GM19043 (cell line): ENCODE measurements at regions not wholly inside any gene's neighbourhood (a gene's known extent, or its start where the extent isn't known, plus 50 kb on each side); places are given as distances from the start of the nearest gene placed in this dataset.

Experiments used
- ATAC-seq: cut with Tn5 transposase; IDR thresholded peaks from one replicate; pipeline ENCODE4 v1.9.1; 2021; ENCODE audit warnings: low read depth; ENCODE audit not compliant: unreplicated experiment

DNA sequence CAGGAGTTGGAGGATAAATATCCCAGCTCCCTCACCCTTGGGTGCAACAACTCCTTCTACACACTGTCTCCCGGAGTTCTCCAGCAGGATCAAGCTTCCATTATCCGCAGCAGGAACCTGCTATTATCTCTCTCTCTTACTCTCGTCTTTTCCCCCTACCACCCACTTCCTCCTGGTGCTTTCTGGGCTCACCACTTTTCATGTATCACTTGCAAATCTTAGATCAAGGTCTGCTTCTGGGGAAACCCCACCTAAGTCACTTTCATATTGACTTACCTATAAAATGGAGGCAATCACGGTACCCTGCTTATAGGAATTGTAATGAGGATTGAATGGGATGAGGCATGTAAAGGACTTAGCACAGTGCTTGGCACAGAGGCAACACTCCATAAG lies 589.5 kb downstream of the BCOR start:
- no peak for ATAC-seq

DNA sequence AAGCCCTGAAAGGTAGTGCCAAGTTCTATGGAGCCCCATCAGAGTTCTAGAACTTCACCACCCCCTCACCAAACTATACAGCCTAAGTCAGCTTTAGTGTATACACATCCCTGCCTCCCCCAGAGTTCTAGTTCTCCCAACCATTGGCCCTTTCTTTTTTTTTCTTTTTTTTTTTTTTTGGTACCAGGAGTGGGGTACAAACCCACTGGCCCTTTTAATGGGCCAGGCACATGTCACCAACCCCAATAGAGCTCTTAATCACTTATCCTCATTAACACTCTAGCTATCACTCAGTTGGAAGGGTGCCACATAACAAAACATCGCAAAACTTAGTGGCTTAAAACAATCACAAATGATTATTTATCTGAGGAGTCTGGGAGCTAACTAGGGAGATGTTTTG lies 588.6 kb downstream of the BCOR start:
- no peak for ATAC-seq

DNA sequence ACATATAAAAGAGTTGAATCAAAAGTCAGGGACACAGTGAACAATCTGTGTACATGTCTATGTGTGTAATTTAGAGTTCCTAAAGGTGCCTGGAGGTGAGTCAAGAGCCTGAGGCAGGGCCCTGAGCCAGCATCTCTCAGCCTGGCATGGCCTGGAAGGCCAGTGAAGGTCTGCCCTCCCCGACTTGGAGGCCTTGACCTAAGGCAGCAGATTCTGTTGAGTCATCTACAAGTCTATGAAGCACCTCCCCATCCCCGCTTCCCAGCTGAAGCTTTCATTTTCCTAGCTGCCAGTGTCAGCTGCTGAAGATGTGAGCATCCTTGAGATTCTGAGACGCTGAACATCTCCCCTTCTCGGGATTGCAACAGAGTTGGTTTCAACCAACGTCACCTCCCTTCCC lies 583.9 kb downstream of the BCOR start:
- no peak for ATAC-seq

DNA sequence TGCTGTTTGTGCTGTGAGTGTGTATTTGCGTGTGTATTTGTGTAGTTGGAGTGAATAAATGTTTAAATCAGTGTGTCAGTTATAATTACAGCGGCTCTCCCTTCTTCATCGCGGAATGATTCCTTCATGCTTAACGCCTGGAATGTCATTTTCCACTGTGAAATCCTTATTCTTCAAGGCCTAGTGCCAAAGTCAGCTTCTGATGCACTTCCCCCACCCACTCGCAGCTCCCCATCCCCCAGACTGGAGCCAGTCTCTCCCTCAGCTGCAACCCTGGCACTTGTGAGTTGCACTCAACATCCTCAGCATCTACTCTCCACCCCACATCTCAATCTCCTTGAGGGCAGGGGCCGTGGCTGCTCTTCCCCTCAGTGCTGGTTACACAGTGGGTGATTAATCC lies 583.0 kb downstream of the BCOR start:
- no peak for ATAC-seq

DNA sequence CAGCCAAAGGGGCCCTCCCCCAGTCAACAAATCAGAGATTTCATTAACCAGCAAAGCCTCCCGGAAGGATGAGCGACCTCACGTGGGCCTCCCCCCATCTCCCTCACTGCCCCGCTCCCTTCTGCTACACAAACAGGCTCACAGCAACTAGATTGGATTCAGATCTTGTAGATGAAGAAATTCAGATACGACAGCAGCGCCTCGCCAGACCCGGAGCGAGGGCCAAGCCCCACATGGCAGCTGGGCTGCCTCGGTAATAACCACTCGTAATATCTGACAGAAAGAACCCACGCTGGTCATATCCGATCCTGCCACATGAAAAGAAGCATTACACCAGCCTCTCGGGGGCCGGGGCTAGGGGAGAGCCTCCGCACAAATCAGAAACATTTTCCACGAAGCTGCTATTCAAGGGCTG lies 581.3 kb downstream of the BCOR start:
- ATAC-seq: no peak

DNA sequence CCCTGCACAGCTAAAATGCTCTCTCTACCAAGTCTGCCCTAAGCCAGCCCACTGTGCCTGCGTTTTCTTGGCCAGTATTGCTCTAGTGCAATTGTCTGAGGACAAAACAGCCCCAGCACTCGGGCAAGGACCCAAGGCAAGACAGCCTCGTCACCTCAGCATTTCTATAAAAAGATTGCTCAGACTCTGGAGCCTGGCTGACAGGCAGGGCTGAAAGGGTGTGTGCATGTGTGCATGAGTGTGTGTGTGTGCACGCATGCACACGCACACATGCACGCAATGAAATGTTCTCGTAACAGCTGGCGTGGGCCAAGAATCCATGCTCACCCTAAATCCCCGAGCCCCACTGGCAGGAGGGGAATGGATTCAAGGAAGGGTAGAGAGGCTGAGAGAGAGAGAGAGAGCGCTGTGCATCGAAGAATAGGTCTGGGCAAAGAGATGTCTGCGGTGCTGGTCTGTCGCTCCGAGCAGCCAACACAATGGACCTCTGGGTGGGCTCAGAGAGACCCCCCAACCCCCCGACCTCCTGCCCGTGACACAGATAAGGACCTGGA lies 579.2 kb downstream of the BCOR start:
- ATAC-seq: no peak

DNA sequence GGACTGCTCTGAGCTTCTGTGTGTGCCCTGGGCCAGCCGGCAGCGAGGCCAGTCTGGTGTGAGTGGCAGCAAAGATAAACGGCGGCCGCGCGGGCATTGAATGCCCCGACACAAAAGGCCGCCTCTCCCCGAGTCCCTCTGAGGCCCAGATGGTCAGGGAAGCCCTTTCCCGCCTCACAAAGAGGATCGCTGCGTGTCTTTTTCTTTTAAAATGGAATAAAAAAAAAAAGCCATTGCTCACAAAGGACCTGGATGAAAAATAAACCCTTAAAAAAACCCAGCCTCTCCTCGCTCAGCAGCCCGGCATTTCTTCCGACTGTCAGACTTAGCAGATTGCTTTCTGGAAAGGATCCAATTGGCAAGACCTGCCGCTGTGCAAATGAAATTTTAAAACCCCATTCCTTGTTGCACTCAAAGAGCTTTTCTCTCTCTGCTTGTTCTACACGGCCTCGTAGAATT lies 578.7 kb downstream of the BCOR start:
- ATAC-seq: no peak

DNA sequence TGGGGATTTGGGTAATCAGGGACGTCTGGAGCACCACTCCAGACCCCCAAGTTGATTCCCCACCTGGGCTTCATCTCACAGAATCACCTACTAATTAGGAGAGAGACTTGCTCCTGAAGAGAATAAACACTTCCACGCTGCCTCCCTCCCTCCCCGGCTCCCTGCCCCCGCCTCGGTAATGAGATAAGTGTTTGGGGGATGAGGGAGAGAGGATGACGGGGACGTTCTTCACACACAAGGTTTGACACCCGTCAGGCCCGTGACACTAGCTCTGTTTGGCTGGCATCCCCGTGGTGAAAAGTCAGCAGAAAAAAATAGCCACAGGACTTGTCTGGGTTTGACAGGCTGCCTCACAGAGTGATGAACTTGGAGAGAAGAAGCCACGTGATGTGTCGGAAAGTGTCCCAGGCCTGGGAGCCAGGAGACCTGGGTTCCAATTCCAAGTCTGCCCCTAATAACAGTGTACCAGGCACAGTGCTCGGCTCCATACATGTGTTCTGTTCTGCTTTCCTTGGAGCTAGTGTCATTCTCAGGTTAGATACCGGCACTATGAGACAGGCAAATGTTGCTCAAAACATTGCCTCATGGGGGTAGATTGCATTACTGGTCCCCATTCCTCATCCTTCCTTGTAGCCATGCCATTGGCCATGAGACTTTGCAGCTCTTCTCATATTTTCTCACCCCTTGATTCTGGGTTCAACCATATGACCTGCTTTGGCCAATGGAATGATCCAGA lies 578.0 kb downstream of the BCOR start:
- no peak for ATAC-seq

DNA sequence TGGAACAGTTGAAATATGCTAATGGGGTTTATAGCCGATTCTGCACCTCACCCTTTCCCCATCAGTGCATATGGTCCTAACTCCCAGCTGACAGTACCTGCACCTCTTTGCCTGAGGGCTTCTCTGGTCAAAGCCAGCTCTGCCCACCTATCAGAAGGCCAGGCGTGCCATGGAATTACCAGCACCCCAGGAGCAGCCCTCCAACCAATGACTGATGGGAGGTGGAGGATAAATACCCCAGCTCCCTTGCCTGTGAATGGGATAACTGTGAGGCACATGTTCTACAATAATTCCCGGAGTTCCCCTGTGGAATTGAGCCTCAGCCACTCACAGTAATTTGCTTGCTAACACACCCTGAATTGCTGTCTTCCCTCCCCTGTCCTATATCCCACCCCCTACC lies 572.0 kb downstream of the BCOR start:
- no peak for ATAC-seq

DNA sequence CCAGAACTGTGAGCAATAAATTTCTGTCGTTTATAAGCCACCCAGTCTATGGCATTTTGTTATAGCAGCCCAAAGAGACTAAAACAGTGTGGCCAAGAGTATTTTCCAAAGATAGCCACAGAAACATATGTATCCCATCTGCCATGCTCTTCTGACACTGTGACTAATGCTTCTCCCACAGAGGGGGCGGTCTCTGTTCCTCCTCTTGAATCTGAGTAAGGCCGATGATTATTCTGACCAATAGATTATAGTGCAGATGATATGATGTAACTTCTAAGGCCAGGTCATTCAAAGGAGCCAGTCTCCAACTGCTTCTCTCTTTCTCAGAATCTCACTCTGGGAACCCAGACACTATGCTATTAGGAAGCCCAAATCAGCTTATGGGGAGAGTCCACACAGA lies 570.7 kb downstream of the BCOR start:
- ATAC-seq: no peak

DNA sequence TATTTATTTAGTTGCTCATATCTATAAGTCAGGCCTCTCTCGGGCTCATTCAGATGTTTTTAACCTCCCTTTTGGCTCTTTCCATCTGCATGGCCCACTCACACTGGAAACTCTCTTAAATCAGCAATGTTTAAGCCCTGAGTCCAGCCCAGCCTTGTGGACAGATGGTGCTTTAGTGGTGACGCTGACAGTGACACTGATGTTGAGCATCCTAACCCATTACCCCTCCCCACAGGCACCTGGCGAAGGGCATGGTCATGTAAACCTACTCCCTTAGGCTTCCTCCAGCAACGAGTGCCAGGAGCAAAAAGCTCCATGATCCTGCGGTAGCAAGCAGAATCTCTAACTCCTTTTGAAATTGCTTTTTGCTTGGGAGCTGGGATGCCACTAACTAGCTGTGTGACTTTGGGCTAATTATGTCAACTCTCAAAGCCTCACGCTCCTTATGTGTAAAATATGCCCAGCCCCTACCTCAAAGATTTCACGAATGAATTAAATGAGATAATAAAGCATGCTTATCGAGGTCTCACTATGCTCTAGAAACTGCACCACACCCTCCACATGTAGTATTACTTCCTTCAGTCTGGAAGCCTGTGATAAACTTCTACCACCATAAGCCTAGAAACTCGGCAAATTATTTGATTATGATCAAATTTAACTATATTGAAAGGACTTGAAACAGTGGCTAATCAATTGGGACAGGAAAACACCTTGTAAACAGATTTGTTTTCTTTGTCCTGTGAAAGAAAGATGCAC lies 569.4 kb downstream of the BCOR start:
- no peak for ATAC-seq

DNA sequence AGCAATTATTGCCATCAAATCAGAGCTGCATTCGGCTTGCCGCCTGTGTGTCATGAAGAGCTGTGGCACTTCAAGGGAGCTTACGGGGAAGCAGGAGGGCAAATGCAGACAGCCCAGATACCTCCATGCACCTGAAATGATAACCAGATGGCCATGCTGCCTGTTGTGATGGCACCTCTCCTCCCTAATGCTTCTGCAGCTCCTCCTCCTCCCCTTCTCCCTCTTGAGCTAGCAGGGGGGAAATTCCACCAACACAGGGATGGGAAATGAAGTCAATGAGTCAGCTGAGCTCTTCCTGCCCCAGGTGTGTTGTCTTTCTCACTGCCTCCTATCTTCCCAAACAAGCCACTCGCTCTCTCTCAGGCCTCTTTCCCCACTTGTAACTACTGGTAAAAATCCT lies 565.0 kb downstream of the BCOR start:
- ATAC-seq: no peak

DNA sequence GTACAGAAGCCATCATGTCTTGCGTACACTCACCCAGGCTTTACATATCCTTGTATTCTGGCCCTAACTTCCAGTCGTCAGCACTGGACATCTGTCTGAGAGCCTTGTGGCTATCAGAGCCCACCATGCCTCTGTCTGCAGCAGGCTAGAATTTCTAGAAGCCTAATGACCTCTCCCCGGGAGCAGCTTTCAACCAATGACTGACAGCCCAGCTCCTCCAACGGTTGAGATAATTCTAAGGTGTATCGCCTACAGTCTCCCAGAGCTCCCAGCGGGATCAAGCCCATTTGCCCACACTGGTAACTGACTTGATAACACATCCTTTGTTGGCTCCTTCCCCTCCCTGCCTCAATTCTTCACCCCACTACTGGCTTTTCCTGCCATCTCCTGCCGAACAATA lies 562.8 kb downstream of the BCOR start:
- ATAC-seq: no peak

DNA sequence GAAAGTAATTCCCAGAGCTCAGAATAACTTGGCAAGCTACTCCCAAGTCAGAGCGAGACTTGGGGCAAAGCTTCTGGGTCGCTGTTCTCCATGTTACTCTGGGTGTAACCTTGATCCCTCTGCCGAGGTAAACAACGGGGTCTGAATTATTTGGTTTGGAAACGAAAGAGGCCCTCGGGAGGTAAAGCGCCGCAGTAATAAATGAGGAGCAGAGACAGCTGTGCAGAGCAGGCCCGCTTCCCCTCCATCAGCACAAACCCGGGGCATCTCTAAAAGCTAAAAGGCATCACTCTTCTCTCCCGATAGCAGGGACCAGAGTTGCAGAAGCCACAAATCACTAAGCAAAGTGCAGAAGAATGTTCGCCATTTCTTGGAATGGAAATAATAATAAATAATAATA lies 561.5 kb downstream of the BCOR start:
- no peak for ATAC-seq

DNA sequence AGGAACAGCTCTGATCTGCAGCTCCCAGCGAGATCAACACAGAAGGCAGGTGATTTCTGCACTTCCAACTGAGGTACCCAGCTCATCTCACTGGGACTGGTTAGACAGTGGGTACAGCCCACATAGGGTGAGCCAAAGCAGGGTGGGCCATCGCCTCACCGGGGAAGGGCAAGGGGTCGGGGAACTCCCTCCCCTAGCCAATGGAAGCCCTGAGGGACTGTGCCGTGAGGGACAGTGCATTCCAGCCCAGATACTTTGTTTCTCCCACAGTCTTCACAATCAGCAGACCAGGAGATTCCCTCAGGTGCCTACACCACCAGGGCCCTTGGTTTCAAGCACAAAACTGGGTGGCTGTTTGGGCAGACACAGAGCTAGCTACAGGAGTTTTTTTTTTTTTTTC lies 555.9 kb downstream of the BCOR start:
- no peak for ATAC-seq

DNA sequence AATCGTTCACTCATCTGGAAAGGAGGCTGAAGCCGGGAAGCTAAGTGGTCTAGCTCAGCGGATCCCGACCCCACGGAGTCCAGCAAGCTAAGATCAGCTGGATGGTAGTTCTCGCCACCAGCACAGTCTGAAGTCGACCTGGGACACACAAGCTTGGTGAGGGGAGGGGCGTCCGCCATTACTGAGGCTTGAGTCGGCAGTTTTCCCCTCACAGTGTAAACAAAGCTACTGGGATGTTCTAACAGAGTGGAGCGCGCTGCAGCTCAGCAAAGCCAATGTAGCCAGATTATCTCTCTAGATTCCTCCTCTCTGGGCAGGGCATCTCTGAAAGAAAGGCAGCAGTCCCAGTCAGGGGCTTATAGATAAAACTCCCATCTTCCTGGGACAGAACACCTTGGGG lies 555.4 kb downstream of the BCOR start:
- ATAC-seq: no peak

DNA sequence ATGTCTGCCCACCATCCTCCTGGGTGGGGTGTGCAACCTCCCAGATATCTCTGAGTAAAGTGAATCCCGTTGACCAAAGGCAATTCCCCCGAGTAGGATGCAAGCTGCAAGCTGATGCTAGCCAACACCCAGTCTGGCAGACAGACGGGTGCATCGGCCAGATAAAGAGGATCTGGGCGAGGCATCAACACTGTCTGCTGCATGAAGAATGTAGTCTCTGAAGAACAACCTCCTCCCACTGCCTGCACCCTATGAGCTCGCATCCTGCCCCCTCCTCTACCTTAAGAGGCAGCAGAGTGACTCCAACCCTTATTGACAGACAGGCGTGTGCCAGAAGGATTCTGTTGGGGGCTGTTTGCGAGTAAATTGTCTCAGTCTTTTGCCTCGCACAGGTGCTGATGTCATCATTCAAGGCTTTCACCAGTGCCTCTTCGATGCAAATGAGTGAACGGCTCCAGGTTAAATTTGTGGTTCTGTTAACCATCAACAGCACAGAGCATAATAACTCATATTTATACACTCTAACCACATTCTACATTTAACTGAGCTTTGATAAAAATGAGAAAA lies 546.9 kb downstream of the BCOR start:
- ATAC-seq: no peak

DNA sequence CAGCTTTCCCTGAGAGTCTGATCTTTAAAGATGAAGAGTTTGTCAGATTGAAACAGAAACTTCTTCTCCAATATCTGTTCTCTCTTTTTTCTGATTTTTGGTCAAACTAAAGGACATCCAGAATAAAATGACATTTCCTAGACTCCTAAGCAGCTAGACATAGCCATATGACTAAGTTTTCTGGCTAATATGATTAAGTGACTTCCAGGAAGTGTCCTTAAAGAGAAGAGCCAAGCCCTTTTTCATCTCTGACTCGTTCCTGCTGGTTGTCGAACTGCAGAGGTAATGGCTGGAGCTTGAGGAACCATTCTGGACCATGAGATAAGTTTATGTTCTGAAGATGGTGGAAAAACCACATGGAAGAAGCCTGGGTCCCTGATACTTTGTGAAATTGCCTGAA lies 546.0 kb downstream of the BCOR start:
- no peak for ATAC-seq

DNA sequence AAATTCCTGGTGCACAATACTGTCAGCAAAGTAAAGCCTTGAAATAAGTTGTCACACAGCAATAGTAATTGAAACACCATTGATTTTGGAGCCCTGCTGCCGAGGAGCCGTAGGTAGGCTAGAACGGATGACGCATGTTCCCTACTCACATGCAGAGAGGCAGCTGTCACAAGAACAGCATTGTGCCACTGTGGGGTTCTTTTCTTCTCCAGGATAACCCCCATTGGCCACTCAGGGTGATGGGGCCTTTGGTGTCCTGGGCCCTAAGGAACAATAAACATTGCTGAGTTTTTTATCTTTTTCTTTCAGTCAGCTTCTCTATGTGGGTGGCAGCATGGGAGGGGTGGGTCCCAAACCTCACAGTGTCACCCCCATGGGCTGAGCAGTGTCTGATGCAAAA lies 542.3 kb downstream of the BCOR start:
- no peak for ATAC-seq

DNA sequence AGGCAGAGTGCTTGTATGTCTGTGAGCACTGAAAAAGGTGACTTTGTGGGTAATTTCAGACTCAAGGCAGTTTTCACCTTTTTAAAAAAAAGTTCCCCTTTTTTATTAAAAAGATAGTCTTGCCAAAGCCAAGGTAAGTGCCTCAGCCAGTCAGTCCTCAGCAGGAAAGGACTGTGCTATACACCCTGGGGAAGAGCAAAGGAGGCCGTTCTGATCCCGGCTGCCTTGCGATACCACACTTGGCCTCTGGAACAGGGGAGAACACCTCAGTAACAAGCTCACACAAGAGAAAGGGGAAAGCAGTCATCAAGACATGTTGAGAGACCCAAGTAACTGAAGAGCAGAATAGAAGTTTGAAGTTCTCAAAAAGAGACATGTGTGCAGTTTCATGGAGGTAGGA lies 541.7 kb downstream of the BCOR start:
- no peak for ATAC-seq

DNA sequence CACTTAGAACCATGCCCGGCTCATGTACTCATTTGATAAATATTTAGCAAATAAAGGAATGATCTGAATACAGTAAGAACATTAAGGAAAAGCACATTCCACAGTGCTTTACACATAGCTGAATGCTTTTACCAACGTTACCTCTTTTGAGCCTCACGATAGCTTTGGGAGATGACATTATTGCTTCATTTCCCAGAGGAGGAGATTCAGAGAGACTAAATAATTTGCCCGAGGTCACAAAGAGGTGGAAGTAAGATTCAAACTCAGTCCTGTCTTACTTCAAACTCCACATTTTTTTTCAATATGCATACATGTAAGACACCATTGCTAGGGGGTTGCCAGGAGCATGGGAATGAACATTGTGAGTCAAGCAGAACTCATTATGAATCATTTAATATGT lies 538.5 kb downstream of the BCOR start:
- ATAC-seq: no peak

DNA sequence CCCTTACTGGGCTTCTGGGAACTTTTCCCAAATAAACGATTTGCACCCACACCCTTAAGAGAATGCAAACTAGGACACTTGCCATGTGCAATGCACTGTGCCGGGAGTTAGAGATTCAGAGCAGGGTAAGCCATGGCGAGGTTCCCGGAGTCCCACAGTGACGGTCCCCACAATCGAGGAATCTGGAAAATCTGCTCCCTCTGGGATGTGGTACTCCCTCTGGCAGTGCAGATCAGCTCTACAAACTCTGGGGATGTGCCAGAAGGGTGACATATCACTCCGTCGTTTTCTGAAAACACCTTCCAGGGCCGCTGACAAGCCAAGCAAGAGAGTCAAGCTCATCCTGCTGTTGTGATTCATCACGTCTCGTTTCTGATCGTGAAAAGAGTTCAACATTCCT lies 537.5 kb downstream of the BCOR start:
- ATAC-seq: no peak
